OCI-M2 (cell line): ENCODE measurements at regions not wholly inside any gene's neighbourhood (a gene's known extent, or its start where the extent isn't known, plus 50 kb on each side); places are given as distances from the start of the nearest gene placed in this dataset.
"Not testable (repeated sequence)": the region's sequence is repeated elsewhere in the genome, so short reads cannot be mapped to it uniquely, and the experiment has no call there.

ENCODE experiments used
- DNase-seq: peaks from one replicate; lab custom pipeline; 2025; ENCODE audit not compliant: unreplicated experiment; lab: John Stamatoyannopoulos, UW

GRCh38 chr6:135129136-135129856 lies 51.8 kb upstream of the MYB start:
- DNase-seq: no peak

- no peak for DNase-seq
These were observed 52.7 kb upstream of the MYB start for GRCh38 chr6:135128268-135128914.

- no peak for DNase-seq
These were observed 54.4 kb upstream of the MYB start for GRCh38 chr6:135126729-135127128.

GRCh38 chr6:135126034-135126433 lies 55.1 kb upstream of the MYB start:
- no peak for DNase-seq

GRCh38 chr6:135121434-135121833 lies 59.7 kb upstream of the MYB start:
- DNase-seq: no peak

GRCh38 chr6:135118134-135118730 lies 62.9 kb upstream of the MYB start:
- DNase-seq: peak; percentile 68

GRCh38 chr6:135117413-135117968 lies 62.9 kb upstream of the HBS1L start:
- DNase-seq: no peak

GRCh38 chr6:135116571-135116970 lies 61.9 kb upstream of the HBS1L start:
- DNase-seq: no peak

GRCh38 chr6:135115834-135116233 lies 61.2 kb upstream of the HBS1L start:
- no peak for DNase-seq

GRCh38 chr6:135115411-135115810 lies 60.8 kb upstream of the HBS1L start:
- no peak for DNase-seq

- DNase-seq: no peak
These were observed 59.9 kb upstream of the HBS1L start for GRCh38 chr6:135114355-135115145.

- no peak for DNase-seq
These were observed 59.2 kb upstream of the HBS1L start for GRCh38 chr6:135113860-135114259.

GRCh38 chr6:135112951-135113350 lies 58.3 kb upstream of the HBS1L start:
- DNase-seq: not testable (repeated sequence)

GRCh38 chr6:135110261-135110781 lies 55.7 kb upstream of the HBS1L start:
- peak; percentile 81 for DNase-seq

GRCh38 chr6:135109761-135110160 lies 55.1 kb upstream of the HBS1L start:
- DNase-seq: no peak

- DNase-seq: no peak
These were observed 54.1 kb upstream of the HBS1L start for GRCh38 chr6:135108692-135109091.

GRCh38 chr6:135106611-135107010 lies 52.0 kb upstream of the HBS1L start:
- DNase-seq: no peak

- no peak for DNase-seq
These were observed 51.1 kb upstream of the HBS1L start for GRCh38 chr6:135105710-135106109.

GRCh38 chr6:135105299-135105698 lies 50.7 kb upstream of the HBS1L start:
- no peak for DNase-seq
